HG03521 (cell line): ENCODE measurements at regions not wholly inside any gene's neighbourhood (a gene's known extent, or its start where the extent isn't known, plus 50 kb on each side); places are given as distances from the start of the nearest gene placed in this dataset.
"Not testable (repeated sequence)": the region's sequence is repeated elsewhere in the genome, so short reads cannot be mapped to it uniquely, and the experiment has no call there.

Source experiments
- ATAC-seq: cut with Tn5 transposase; IDR thresholded peaks from one replicate; pipeline ENCODE4 v1.9.1; 2021; ENCODE audit warnings: mild to moderate bottlenecking, moderate library complexity; ENCODE audit not compliant: unreplicated experiment

GRCh38 chr9:33623658-33624586 is 99.9 kb downstream of the ANKRD18B start:
- peak; percentile 46 for ATAC-seq

GRCh38 chr9:33628318-33628717 is 104.3 kb downstream of the ANKRD18B start:
- not testable (repeated sequence) for ATAC-seq

DNA sequence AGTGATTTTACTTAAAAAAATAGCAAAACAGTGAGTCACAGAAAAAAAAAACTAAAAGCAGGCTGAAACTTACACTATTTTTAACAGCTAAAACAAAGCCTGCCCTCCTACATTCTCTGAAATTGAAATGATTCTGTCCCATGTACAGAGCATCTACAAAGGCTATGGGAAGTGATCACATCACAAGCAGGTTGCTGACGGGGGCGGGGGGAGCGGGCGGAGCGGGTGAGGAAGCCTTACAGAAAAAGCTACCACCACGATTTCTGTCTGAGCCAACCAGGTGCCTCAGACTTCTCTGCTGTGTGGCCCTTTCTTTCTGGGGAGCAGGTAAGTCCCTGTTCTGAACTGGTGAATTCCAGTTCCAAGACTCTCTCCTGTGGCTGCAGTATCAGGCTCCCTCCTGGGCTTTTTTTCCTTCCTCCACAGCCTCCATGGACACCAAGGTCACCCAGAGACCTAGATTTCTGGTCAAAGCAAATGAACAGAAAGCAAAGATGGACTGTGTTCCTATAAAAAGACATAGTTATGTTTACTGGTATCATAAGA is 104.9 kb downstream of the ANKRD18B start:
- no peak for ATAC-seq

GRCh38 chr9:33633636-33634035 is 109.6 kb downstream of the ANKRD18B start:
- no peak for ATAC-seq

- ATAC-seq = no peak
These were observed 113.8 kb downstream of the ANKRD18B start for GRCh38 chr9:33637881-33638280.

GRCh38 chr9:33638391-33638915 is 114.4 kb downstream of the ANKRD18B start:
- no peak for ATAC-seq

- ATAC-seq = no peak
These were observed 121.7 kb downstream of the ANKRD18B start for GRCh38 chr9:33645706-33646105.

DNA sequence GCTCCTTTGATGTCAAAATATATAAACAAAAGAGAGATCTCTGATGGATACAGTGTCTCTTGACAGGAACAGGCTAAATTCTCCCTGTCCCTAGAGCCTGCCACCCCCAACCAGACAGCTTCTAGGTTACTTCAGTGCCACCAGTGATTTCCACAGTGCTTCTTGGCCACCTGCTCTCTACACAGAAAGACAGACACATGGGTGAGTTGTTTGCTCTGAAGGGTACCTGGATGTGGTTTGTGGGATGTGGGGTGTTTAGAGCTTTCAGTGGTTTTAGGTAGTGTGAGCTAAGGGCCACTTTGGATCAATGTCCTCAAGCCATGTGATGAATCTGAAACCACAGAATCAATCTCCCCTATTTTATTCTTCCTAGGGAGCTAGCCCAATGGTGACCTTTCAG is 125.4 kb downstream of the ANKRD18B start:
- ATAC-seq = no peak

- ATAC-seq = no peak
These were observed 127.1 kb downstream of the ANKRD18B start for GRCh38 chr9:33651125-33651524.

DNA sequence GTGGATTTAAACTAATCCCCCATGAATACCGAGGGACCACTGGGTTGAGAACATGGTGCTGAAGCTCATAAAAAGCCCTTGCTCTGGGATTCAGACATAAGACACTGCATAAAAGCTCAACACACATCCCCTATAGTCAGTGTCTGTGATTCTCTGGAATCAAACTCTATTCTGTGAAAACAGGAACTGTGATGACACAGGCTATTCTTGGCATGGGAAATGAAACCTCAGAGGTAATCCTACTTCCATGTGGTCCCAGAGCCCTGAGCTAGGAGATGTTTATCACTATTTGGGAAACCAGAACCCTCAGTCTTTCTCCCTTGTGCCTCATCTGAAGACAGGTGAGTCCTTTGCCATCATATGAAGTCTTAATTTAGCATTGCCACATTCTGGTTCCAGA is 135.4 kb upstream of the PRSS3 start:
- ATAC-seq = no peak

GRCh38 chr9:33660772-33661171 is 134.6 kb upstream of the PRSS3 start:
- ATAC-seq = no peak

- no peak for ATAC-seq
These were observed 134.2 kb upstream of the PRSS3 start for GRCh38 chr9:33661176-33661575.

- no peak for ATAC-seq
These were observed 132.5 kb upstream of the PRSS3 start for GRCh38 chr9:33662871-33663270.

DNA sequence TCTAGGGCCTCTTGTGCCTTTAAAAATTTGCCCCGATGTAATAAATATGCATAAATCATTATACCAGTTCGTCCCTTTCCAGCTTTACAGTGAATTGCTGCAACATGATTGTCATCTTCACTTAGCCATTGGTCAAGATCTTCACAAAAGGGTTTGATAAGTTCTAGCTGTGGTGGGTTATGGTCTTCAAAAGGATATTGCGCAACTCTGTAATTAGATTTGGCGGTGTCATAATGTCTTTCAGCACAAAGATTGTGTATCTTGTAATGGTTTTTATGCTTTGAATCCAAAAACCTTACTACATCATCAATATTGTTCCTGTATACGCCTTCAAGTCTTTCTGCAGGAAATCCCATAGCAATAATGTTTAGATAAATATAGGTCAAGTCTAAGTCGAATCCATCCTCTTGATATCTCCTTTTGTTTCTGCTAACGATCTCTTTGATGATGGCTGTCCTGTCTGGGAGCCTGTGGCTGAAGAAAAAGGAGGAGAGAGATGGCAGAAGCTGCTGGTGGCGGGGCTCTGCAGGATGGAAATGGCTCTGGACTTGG is 119.1 kb upstream of the PRSS3 start:
- ATAC-seq = not testable (repeated sequence)

GRCh38 chr9:33676746-33677505 is 118.4 kb upstream of the PRSS3 start:
- no peak for ATAC-seq

DNA sequence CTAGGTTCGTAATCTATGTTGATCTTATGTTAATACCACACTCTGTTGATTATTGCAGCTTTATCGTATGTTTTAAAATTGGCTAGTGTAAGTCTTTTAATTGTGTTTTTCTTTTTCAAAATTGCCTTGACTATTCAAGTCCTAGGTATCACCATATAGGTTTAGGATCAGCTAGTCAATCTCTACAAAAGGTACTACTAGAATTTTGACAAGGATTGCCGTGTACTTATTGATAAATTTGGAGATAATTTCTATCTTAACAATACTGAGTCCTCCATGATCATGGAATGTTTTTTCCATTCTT is 117.9 kb upstream of the PRSS3 start:
- no peak for ATAC-seq

GRCh38 chr9:33677961-33678360 is 117.4 kb upstream of the PRSS3 start:
- ATAC-seq = no peak

DNA sequence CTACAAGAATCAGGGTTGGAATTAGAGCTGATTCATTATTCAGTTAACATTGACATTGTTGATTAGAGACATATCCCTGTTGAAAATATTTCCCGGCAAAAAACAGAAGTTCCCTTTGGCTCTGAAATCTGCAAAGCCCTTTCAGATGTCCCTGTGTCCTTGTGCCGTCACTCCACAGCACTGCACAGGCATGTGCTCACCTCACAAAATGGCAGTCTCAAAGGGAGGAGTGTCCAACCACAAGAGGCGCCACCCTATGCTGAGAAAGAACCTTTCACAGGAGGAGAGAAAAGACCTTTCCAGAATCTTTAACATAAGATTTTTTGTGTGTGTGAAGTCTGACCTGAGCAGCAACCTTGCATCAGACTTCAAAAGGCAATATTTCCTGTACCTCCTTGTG is 112.8 kb upstream of the PRSS3 start:
- no peak for ATAC-seq

GRCh38 chr9:33684831-33685230 is 110.5 kb upstream of the PRSS3 start:
- no peak for ATAC-seq

GRCh38 chr9:33686942-33687341 is 108.4 kb upstream of the PRSS3 start:
- ATAC-seq = no peak

GRCh38 chr9:33687779-33688178 is 107.6 kb upstream of the PRSS3 start:
- ATAC-seq = no peak
